NCI-H187 (cell line): ENCODE measurements at regions not wholly inside any gene's neighbourhood (a gene's known extent, or its start where the extent isn't known, plus 50 kb on each side); places are given as distances from the start of the nearest gene placed in this dataset.
"Not testable (repeated sequence)": the region's sequence is repeated elsewhere in the genome, so short reads cannot be mapped to it uniquely, and the experiment has no call there.

ENCODE experiments used
- DNase-seq, 2 experiments: peaks; one replicate each; lab custom pipeline; 2025; lab: John Stamatoyannopoulos, UW

- no peak for DNase-seq
Measured at GRCh38 chr14:35988972-35989690, 163.0 kb downstream of the BRMS1L start.

GRCh38 chr14:35988550-35988949, 162.4 kb downstream of the BRMS1L start:
- no peak for DNase-seq

- DNase-seq, result no peak
Measured at GRCh38 chr14:35987731-35988130, 161.6 kb downstream of the BRMS1L start.

GRCh38 chr14:35986219-35986573, 160.1 kb downstream of the BRMS1L start:
- no peak for DNase-seq

GRCh38 chr14:35985474-35986218, 159.5 kb downstream of the BRMS1L start:
- no peak for DNase-seq

- no peak for DNase-seq
Measured at GRCh38 chr14:35979531-35979930, 153.4 kb downstream of the BRMS1L start.

GRCh38 chr14:35978561-35978960, 152.4 kb downstream of the BRMS1L start:
- no peak for DNase-seq

GRCh38 chr14:35975814-35976213, 149.7 kb downstream of the BRMS1L start:
- DNase-seq, result no peak

GRCh38 chr14:35973770-35974169, 147.6 kb downstream of the BRMS1L start:
- DNase-seq, result no peak

- DNase-seq, result no peak
Measured at GRCh38 chr14:35971965-35972630, 146.0 kb downstream of the BRMS1L start.

- DNase-seq, result no peak
Measured at GRCh38 chr14:35969310-35969709, 143.2 kb downstream of the BRMS1L start.

GRCh38 chr14:35965400-35965799, 139.3 kb downstream of the BRMS1L start:
- DNase-seq, result no peak

GRCh38 chr14:35964697-35965286, 138.7 kb downstream of the BRMS1L start:
- no peak for DNase-seq

- no peak for DNase-seq
Measured at GRCh38 chr14:35963209-35963608, 137.1 kb downstream of the BRMS1L start.

- DNase-seq, result no peak
Measured at GRCh38 chr14:35961697-35962274, 135.6 kb downstream of the BRMS1L start.

GRCh38 chr14:35959835-35960234, 133.7 kb downstream of the BRMS1L start:
- DNase-seq, result no peak

- DNase-seq, result no peak
Measured at GRCh38 chr14:35958499-35958898, 132.4 kb downstream of the BRMS1L start.

GRCh38 chr14:35956376-35957085, 130.4 kb downstream of the BRMS1L start:
- no peak for DNase-seq

- DNase-seq, result no peak
Measured at GRCh38 chr14:35952584-35952983, 126.4 kb downstream of the BRMS1L start.

- no peak for DNase-seq
Measured at GRCh38 chr14:35949920-35950513, 123.9 kb downstream of the BRMS1L start.

- DNase-seq, result not testable (repeated sequence)
Measured at GRCh38 chr14:35947983-35948382, 121.8 kb downstream of the BRMS1L start.
